ENCODE measurements at regions not wholly inside any gene's neighbourhood (a gene's known extent, or its start where the extent isn't known, plus 50 kb on each side); places are given as distances from the start of the nearest gene placed in this dataset.

DNA sequence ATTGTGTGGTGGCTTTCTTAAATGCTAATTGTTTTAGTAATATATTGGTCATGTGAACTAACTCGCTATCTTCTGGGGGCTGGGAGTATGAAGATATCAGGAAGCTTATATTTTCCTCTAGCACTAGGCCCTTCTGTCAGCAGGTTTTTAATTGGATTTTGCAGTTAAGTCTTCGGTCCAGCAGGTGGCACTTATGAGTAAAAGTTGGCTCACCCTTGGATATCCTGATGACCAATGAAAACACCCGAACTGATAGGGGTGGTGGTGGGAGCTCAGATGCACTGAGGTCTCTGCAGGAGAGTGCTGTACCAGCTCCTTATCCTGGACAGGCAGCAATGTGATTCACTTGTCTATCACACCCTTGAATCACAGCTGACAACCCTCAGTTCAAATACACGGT, 1365.8 kb upstream of the DIAPH2 start (continued):
- TF ChIP-seq BCL11A (IDR thresholded peaks at IDR 0.05; ENCODE audit: low read depth in 2 of 2, low read length in 2 of 2) (no peak), TCF12 (IDR thresholded peaks at IDR 0.05; ENCODE audit: low read depth, low read length) (no peak)
- TF ChIP-seq, protein P1, sequence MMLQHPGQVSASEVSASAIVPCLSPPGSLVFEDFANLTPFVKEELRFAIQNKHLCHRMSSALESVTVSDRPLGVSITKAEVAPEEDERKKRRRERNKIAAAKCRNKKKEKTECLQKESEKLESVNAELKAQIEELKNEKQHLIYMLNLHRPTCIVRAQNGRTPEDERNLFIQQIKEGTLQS (IDR thresholded peaks at IDR 0.05; ENCODE audit: insufficient read depth, low read depth, low read length), result no peak

Measured in H1 (cell line).